Ishikawa (cell line): ENCODE measurements at regions not wholly inside any gene's neighbourhood (a gene's known extent, or its start where the extent isn't known, plus 50 kb on each side); places are given as distances from the start of the nearest gene placed in this dataset.

Experiments
- CREB1 ChIP-seq: IDR thresholded peaks from 2 replicates; pipeline ENCODE4 v1.6.1; 2012; ENCODE audit warnings: low read depth
- NFIC ChIP-seq: IDR thresholded peaks from 2 replicates; pipeline ENCODE4 v1.6.1; 2012
- YY1 ChIP-seq: IDR thresholded peaks from 2 replicates; pipeline ENCODE4 v1.6.1; 2012; ENCODE audit warnings: low read depth

- TF ChIP-seq YY1 (no peak), NFIC (no peak), CREB1 (no peak)
These were observed 107.4 kb downstream of the SLC25A47 start for GRCh38 chr14:100430571-100430970.
